ENCODE measurements at regions not wholly inside any gene's neighbourhood (a gene's known extent, or its start where the extent isn't known, plus 50 kb on each side); places are given as distances from the start of the nearest gene placed in this dataset.

GRCh38 chr5:79923431-79923830, 67.6 kb downstream of the MTX3 start:
- Histone ChIP-seq H3K23me2 (ENCODE audit: insufficient read length, low read depth, low read length, poor library complexity, severe bottlenecking) (no peaks in the 10 kb centered on the region), H3K4me2 (ENCODE audit: insufficient read depth, insufficient read length, low read length) (no peak overlapping the region), H3K4me1 (ENCODE audit: insufficient read depth, low read length) (no peaks in the 10 kb centered on the region), H2BK15ac (ENCODE audit: low read depth, low read length) (no peak overlapping the region), H4K8ac (replicated peaks; ENCODE audit: insufficient read length, low read depth, low read length) (no peak overlapping the region), H3K9me3 (ENCODE audit: control insufficient read depth, low read depth, low read length) (no peaks in the 10 kb centered on the region), H3K23ac (ENCODE audit: insufficient read length, low read depth, low read length) (no peak overlapping the region), H2BK5ac (ENCODE audit: insufficient read length, low read length) (no peak overlapping the region), H3K27ac (ENCODE audit: insufficient read length, low read depth, low read length) (no peak overlapping the region), H3K9ac (ENCODE audit: extremely low read depth, insufficient read length, low read length) (no peak overlapping the region), H4K5ac (ENCODE audit: insufficient read length, low read depth, low read length) (no peak overlapping the region), H3K27me3 (ENCODE audit: insufficient read depth, low read length) (no peaks in the 10 kb centered on the region), H2BK20ac (ENCODE audit: low read depth, low read length, poor library complexity, severe bottlenecking) (no peak overlapping the region), H2BK12ac (ENCODE audit: insufficient read length, low read depth, low read length) (no peak overlapping the region), H3K56ac (ENCODE audit: insufficient read length, low read depth, low read length) (no peak overlapping the region), H3K79me1 (ENCODE audit: insufficient read depth, low read depth, low read length, poor library complexity, severe bottlenecking) (no peaks in the 10 kb centered on the region), H2BK120ac (ENCODE audit: low read depth, low read length, poor library complexity, severe bottlenecking) (no peak overlapping the region), H4K91ac (ENCODE audit: insufficient read length, low read depth, low read length) (no peak overlapping the region), H4K20me1 (ENCODE audit: control insufficient read depth, insufficient read depth, insufficient read length) (no peaks in the 10 kb centered on the region), H3K14ac (ENCODE audit: insufficient read depth, low read length) (no peak overlapping the region), H3K4ac (ENCODE audit: low read depth, low read length) (no peak overlapping the region), H2AK5ac (ENCODE audit: insufficient read length, low read length) (no peak overlapping the region), H3K18ac (ENCODE audit: insufficient read length, low read depth, low read length) (no peak overlapping the region), H3K79me2 (ENCODE audit: insufficient read depth, low read length) (no peaks in the 10 kb centered on the region), H2AFZ (ENCODE audit: low read length) (no peak overlapping the region), H3T11ph (ENCODE audit: low read length) (no peak overlapping the region)
- H3K27me3 Mint-ChIP-seq (ENCODE audit: low read depth) = peaks cover 13% of the 10 kb centered on the region
- TF ChIP-seq CTCF (conservative IDR thresholded peaks at IDR 0.05) = no peak
- H3K36me3 Mint-ChIP-seq (ENCODE audit: insufficient read depth in 1 of 3, low read depth in 3 of 3) = no peaks in the 10 kb centered on the region
- DNase-seq = no peak
- no peak overlapping the region for H3K4me3 Mint-ChIP-seq
- peaks cover 8 to 11% of the 10 kb centered on the region in 2 experiments for H3K4me1 Mint-ChIP-seq
- no peak overlapping the region for H3K27ac Mint-ChIP-seq
- no CpG with 5 or more reads among the region's 1 CpG for WGBS (ENCODE audit: extremely low coverage, insufficient read length, low lambda C conversion rate)
- peaks cover under 1 to 3% of the 10 kb centered on the region in 2 experiments; a peak in 2 of 5 replicates for H3K9me3 Mint-ChIP-seq
